Uterus (tissue), 2 donors: ENCODE measurements at regions not wholly inside any gene's neighbourhood (a gene's known extent, or its start where the extent isn't known, plus 50 kb on each side); places are given as distances from the start of the nearest gene placed in this dataset.

Experiments
- CTCF ChIP-seq, 4 experiments: fragments of 200-600 bp in 2 of 4; fragments of 450-650 bp in 2 of 4; sonication (generic) in 2 of 4; IDR thresholded peaks; one replicate each; pipeline ENCODE4 v1.5.1; 2016 to 2019; ENCODE audit warnings: antibody characterized with exemption in 4 of 4, mild to moderate bottlenecking in 2 of 4, moderate library complexity in 1 of 4
- POLR2A ChIP-seq, 2 donors: fragments of 450-650 bp; IDR thresholded peaks; one replicate each; pipeline ENCODE4 v1.6.1; 2016; ENCODE audit warnings: antibody characterized with exemption in 2 of 2, mild to moderate bottlenecking in 1 of 2, moderate library complexity in 1 of 2

GRCh38 chr6:133767357-133767970, 121.4 kb upstream of the TCF21 start:
- TF ChIP-seq POLR2A (IDR thresholded peaks at IDR 0.05) (no peak), CTCF (IDR thresholded peaks at IDR 0.05) (no peak)
